ENCODE measurements at regions not wholly inside any gene's neighbourhood (a gene's known extent, or its start where the extent isn't known, plus 50 kb on each side); places are given as distances from the start of the nearest gene placed in this dataset.
A peak's percentile ranks its signal among the peaks of the same experiment; 100 is the strongest.

- no peaks in the 10 kb centered on the region for H3K27me3 ChIP-seq
- intact Hi-C loops (cut with DNase I; ENCODE audit: low total_unique reads), result no loop called here
- H3K4me3 ChIP-seq, result no peak overlapping the region
- no peaks in the 10 kb centered on the region for H3K4me1 ChIP-seq
- no peaks in the 10 kb centered on the region for H3K36me3 ChIP-seq
- H3K27ac ChIP-seq, result no peak overlapping the region
- no peaks in the 10 kb centered on the region for H3K9me3 ChIP-seq
- WGBS, 5 donors, result 50 to 65% (median 58%) methylated on average over 1 of the region's 1 CpG
- TF ChIP-seq POLR2A (IDR thresholded peaks at IDR 0.05), result no peak
- TF ChIP-seq EP300 (IDR thresholded peaks at IDR 0.05), result no peak
- no peak for TF ChIP-seq CTCF (IDR thresholded peaks at IDR 0.05)
- no peak for TF ChIP-seq POLR2AphosphoS5 (IDR thresholded peaks at IDR 0.05)
- DNase-seq, result no peak
These were observed 754.6 kb downstream of the TBC1D22A start for GRCh38 chr22:47517062-47517461.

DNA sequence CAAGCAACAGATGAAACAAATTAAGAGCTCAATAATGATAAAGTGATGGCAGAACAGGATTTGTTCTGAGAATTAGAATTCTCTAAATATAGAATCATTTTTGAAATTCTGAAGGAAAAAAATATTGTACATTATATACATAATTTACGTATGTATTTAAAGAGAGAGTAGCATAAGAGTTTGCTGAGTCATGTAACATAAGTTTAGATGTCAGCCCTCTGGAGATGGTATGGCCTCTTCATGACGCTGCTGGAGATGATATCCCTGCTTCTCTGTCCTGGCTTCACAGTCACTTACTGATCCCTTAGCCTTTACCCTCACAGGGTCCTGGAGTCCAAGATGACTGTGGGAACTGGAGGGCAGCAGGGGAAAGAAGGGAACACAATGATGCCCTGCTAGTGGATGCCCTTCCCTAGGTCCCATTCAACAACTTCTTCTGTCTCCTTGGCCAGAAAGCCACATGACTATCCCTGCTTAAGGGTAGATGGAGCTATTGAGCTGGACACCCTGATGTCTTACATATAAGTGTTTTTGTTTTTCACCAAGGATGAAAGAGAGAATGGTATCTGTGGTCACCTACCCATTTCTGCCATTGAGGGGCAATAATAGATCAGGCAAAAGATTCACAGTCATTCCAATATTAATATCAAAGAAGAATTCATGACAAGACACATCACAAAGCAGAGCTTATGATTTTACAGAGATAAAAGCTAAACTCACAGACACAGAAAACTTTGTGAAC lies 753.1 kb downstream of the TBC1D22A start:
- H3K4me3 ChIP-seq, result no peak overlapping the region
- TF ChIP-seq POLR2AphosphoS5 (IDR thresholded peaks at IDR 0.05) (no peak), CTCF (IDR thresholded peaks at IDR 0.05) (no peak), POLR2A (IDR thresholded peaks at IDR 0.05) (no peak), EP300 (IDR thresholded peaks at IDR 0.05) (no peak)
- no peaks in the 10 kb centered on the region for H3K27me3 ChIP-seq
- no peaks in the 10 kb centered on the region for H3K36me3 ChIP-seq
- WGBS, 5 donors, result 82 to 89% (median 88%) methylated on average over 2 of the region's 2 CpGs
- intact Hi-C loops (cut with DNase I; ENCODE audit: low total_unique reads), result no loop called here
- peak in 1 of 2 donors; percentile 10 for DNase-seq
- H3K9me3 ChIP-seq, result no peaks in the 10 kb centered on the region
- H3K4me1 ChIP-seq, result no peaks in the 10 kb centered on the region
- no peak overlapping the region for H3K27ac ChIP-seq

DNA sequence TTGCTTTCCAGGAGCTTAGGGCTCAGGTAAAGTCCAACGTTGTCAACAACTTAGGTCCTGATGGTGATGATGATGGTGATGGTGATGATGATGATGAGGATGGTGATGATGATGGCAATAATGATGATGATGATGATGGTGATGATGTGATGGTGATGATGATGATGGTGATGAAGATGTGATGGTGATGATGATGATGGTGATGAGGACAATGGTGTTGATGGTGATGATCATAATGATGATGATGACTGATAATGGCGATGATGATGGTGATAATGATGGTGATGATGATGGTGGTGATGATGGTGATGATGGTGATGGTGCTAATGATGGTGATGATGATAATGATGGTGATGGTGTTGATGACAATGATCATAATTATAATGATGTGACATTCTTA lies 750.2 kb downstream of the TBC1D22A start:
- no peak overlapping the region for H3K4me3 ChIP-seq
- H3K4me1 ChIP-seq, result no peaks in the 10 kb centered on the region
- WGBS, 5 donors, result 70 to 78% (median 74%) methylated on average over 2 of the region's 2 CpGs
- no peak overlapping the region for H3K27ac ChIP-seq
- H3K36me3 ChIP-seq, result no peaks in the 10 kb centered on the region
- H3K27me3 ChIP-seq, result no peaks in the 10 kb centered on the region
- no peaks in the 10 kb centered on the region for H3K9me3 ChIP-seq
- intact Hi-C loops (cut with DNase I; ENCODE audit: low total_unique reads), result no loop called here
- no peak for DNase-seq
- TF ChIP-seq POLR2A (IDR thresholded peaks at IDR 0.05), result no peak
- TF ChIP-seq EP300 (IDR thresholded peaks at IDR 0.05), result no peak
- TF ChIP-seq POLR2AphosphoS5 (IDR thresholded peaks at IDR 0.05), result no peak
- TF ChIP-seq CTCF (IDR thresholded peaks at IDR 0.05), result no peak

DNA sequence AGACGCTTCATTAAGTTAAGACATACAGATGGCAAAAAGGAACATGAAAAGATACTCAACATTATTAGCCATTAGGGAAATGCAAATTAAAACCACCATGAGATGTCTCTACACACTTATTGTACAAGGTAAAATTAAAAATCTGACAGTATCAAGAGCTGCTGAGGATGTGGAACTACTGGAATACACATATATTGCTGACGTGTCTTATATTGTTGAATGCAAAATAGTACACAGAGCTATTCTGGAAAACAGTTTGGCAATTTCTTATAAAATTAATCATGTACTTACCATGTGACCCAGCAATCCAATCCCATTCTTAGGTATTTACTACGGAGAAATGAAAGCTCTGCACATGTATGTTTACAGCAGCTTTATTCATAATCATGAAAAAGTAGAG lies 742.5 kb downstream of the TBC1D22A start:
- TF ChIP-seq POLR2A (IDR thresholded peaks at IDR 0.05), result no peak
- no peak for TF ChIP-seq POLR2AphosphoS5 (IDR thresholded peaks at IDR 0.05)
- no peak for TF ChIP-seq CTCF (IDR thresholded peaks at IDR 0.05)
- TF ChIP-seq EP300 (IDR thresholded peaks at IDR 0.05), result no peak
- H3K9me3 ChIP-seq, result peaks cover 0 to 18% (median 14%) of the 10 kb centered on the region in 4 donors
- no peak overlapping the region for H3K27ac ChIP-seq
- 73 to 83% (median 77%) methylated on average over 3 of the region's 3 CpGs for WGBS, 5 donors
- intact Hi-C loops (cut with DNase I; ENCODE audit: low total_unique reads), result no loop called here
- H3K4me3 ChIP-seq, result no peak overlapping the region
- H3K27me3 ChIP-seq, result peaks cover 0 to 9% (median 0%) of the 10 kb centered on the region in 3 donors
- no peak for DNase-seq
- H3K4me1 ChIP-seq, result no peaks in the 10 kb centered on the region
- no peaks in the 10 kb centered on the region for H3K36me3 ChIP-seq
